ENCODE measurements at regions not wholly inside any gene's neighbourhood (a gene's known extent, or its start where the extent isn't known, plus 50 kb on each side); places are given as distances from the start of the nearest gene placed in this dataset.

DNA sequence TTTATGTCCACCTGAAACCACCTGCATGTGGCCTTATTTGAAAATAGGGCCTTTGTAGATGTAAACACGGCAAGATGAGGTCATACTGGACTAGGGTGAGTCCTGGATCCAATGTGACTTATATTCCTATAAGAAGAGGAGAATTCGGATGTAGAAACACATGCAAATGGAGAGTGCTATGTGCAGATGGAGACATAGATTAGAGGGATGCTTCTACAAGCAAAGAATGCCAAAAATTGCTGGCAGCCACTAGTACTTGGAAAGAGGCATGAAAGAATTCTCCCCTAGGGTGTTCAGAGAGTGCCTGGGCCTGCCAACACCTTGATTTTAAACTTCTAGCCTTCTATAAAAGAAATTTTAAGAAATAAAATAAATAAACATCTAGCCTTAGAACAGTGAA, 226.1 kb downstream of the RFC3 start:
- Histone ChIP-seq H3K27me3 (ENCODE audit: insufficient read depth, low read length) (no peaks in the 10 kb centered on the region), H2AFZ (ENCODE audit: low read length) (no peak overlapping the region), H3K18ac (ENCODE audit: insufficient read length, low read depth, low read length) (no peak overlapping the region), H2AK5ac (ENCODE audit: insufficient read length, low read length) (no peak overlapping the region), H2BK20ac (ENCODE audit: low read depth, low read length, poor library complexity, severe bottlenecking) (no peak overlapping the region), H2BK120ac (ENCODE audit: low read depth, low read length, poor library complexity, severe bottlenecking) (no peak overlapping the region), H2BK15ac (ENCODE audit: low read depth, low read length) (no peak overlapping the region), H3K56ac (ENCODE audit: insufficient read length, low read depth, low read length) (no peak overlapping the region), H3K79me2 (ENCODE audit: insufficient read depth, low read length) (no peaks in the 10 kb centered on the region), H3K14ac (ENCODE audit: insufficient read depth, low read length) (no peak overlapping the region), H3K4me1 (ENCODE audit: insufficient read depth, low read length) (no peaks in the 10 kb centered on the region), H3K9me3 (ENCODE audit: control insufficient read depth, low read depth, low read length) (no peaks in the 10 kb centered on the region), H3K27ac (ENCODE audit: insufficient read length, low read depth, low read length) (no peak overlapping the region), H3K79me1 (ENCODE audit: insufficient read depth, low read depth, low read length, poor library complexity, severe bottlenecking) (no peaks in the 10 kb centered on the region), H2BK12ac (ENCODE audit: insufficient read length, low read depth, low read length) (no peak overlapping the region), H3K4me2 (ENCODE audit: insufficient read depth, insufficient read length, low read length) (no peak overlapping the region), H4K91ac (ENCODE audit: insufficient read length, low read depth, low read length) (no peak overlapping the region), H4K5ac (ENCODE audit: insufficient read length, low read depth, low read length) (no peak overlapping the region), H3T11ph (ENCODE audit: low read length) (no peak overlapping the region), H2BK5ac (ENCODE audit: insufficient read length, low read length) (no peak overlapping the region), H3K23ac (ENCODE audit: insufficient read length, low read depth, low read length) (no peak overlapping the region), H4K8ac (replicated peaks; ENCODE audit: insufficient read length, low read depth, low read length) (no peak overlapping the region), H3K9ac (ENCODE audit: extremely low read depth, insufficient read length, low read length) (no peak overlapping the region), H3K23me2 (ENCODE audit: insufficient read length, low read depth, low read length, poor library complexity, severe bottlenecking) (no peaks in the 10 kb centered on the region), H3K4ac (ENCODE audit: low read depth, low read length) (no peak overlapping the region), H4K20me1 (ENCODE audit: control insufficient read depth, insufficient read depth, insufficient read length) (no peaks in the 10 kb centered on the region)
- Mint-ChIP-seq H3K36me3 (ENCODE audit: insufficient read depth in 1 of 3, low read depth in 3 of 3) (peaks cover 0 to 1% (median 0%) of the 10 kb centered on the region in 3 experiments; a peak in 1 of 7 replicates), H3K27ac (0 out of 7 replicates have a peak overlapping the region, but pooled peaks of 1 of the 3 experiments have one; percentile 31), H3K9me3 (no peaks in the 10 kb centered on the region; a peak in 1 of 5 replicates), H3K4me1 (no peaks in the 10 kb centered on the region; a peak in 1 of 4 replicates), H3K4me3 (no peak overlapping the region), H3K27me3 (ENCODE audit: low read depth) (no peaks in the 10 kb centered on the region)
- WGBS (ENCODE audit: extremely low coverage, insufficient read length, low lambda C conversion rate), result no CpG with 5 or more reads among the region's 2 CpGs
- DNase-seq, result no peak
- TF ChIP-seq, protein P1, sequence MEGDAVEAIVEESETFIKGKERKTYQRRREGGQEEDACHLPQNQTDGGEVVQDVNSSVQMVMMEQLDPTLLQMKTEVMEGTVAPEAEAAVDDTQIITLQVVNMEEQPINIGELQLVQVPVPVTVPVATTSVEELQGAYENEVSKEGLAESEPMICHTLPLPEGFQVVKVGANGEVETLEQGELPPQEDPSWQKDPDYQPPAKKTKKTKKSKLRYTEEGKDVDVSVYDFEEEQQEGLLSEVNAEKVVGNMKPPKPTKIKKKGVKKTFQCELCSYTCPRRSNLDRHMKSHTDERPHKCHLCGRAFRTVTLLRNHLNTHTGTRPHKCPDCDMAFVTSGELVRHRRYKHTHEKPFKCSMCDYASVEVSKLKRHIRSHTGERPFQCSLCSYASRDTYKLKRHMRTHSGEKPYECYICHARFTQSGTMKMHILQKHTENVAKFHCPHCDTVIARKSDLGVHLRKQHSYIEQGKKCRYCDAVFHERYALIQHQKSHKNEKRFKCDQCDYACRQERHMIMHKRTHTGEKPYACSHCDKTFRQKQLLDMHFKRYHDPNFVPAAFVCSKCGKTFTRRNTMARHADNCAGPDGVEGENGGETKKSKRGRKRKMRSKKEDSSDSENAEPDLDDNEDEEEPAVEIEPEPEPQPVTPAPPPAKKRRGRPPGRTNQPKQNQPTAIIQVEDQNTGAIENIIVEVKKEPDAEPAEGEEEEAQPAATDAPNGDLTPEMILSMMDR (conservative IDR thresholded peaks at IDR 0.05), result no peak

All from H9 (cell line).